MCF 10A (cell line): ENCODE measurements at regions not wholly inside any gene's neighbourhood (a gene's known extent, or its start where the extent isn't known, plus 50 kb on each side); places are given as distances from the start of the nearest gene placed in this dataset.

Experiments
- BruUV-seq: library from RNA; stranded (reverse); fragments of 400-500 nt; replicated peaks from 2 replicates; lab custom pipeline; 2021; lab: Mats Ljungman, UMichigan
- CTCF ChIA-PET: fragments of 300-600 bp; sonication (Branson Sonifier 250); formaldehyde crosslinking; extraction: SDS; loops from one replicate; lab custom pipeline; 2021; ENCODE audit warnings: antibody characterized with exemption, inconsistent platforms; lab: Yijun Ruan, JAX
- POLR2A ChIA-PET: fragments of 300-600, 350-650 bp; sonication (Branson Sonifier 250); formaldehyde crosslinking; extraction: SDS; loops from one replicate; lab custom pipeline; 2020; ENCODE audit warnings: antibody characterized with exemption, inconsistent platforms; lab: Yijun Ruan, JAX
- DNase-seq: peaks from one replicate; pipeline ENCODE4 v3.0.0-alpha.2; 2018; ENCODE audit not compliant: unreplicated experiment
- H3K27ac Mint-ChIP-seq: one replicate; pipeline ENCODE4 v1.8.0; 2022; ENCODE audit warnings: mild to moderate bottlenecking, low read depth, mixed read lengths; ENCODE audit not compliant: unreplicated experiment
- H3K27me3 Mint-ChIP-seq: one replicate; pipeline ENCODE4 v1.8.0; 2022; ENCODE audit warnings: mixed read lengths; ENCODE audit not compliant: insufficient read depth, unreplicated experiment
- H3K36me3 Mint-ChIP-seq: one replicate; pipeline ENCODE4 v1.8.0; 2022; ENCODE audit warnings: mild to moderate bottlenecking, moderate library complexity, mixed read lengths; ENCODE audit not compliant: insufficient read depth, unreplicated experiment
- H3K4me1 Mint-ChIP-seq: one replicate; pipeline ENCODE4 v1.8.0; 2022; ENCODE audit warnings: mixed read lengths; ENCODE audit not compliant: insufficient read depth, unreplicated experiment
- H3K4me3 Mint-ChIP-seq: one replicate; pipeline ENCODE4 v1.8.0; 2022; ENCODE audit warnings: mild to moderate bottlenecking, moderate library complexity, mixed read lengths; ENCODE audit not compliant: unreplicated experiment
- H3K9me3 Mint-ChIP-seq: one replicate; pipeline ENCODE4 v1.8.0; 2022; ENCODE audit warnings: mixed read lengths; ENCODE audit not compliant: unreplicated experiment
- CTCF ChIP-seq: fragments of 200-600 bp; IDR thresholded peaks from one replicate; pipeline ENCODE4 v1.8.0; 2022; ENCODE audit warnings: antibody characterized with exemption, mild to moderate bottlenecking; ENCODE audit not compliant: unreplicated experiment
- intact Hi-C: fragments of 100-400 bp; cut with micrococcal nuclease; formaldehyde crosslinking; loops from 2 replicates; pipeline ENCODE4 v1.14.1; 2022

GRCh38 chr10:24793648-24794379, 70.1 kb upstream of the ARHGAP21 start:
- ChIA-PET POLR2A (interaction anchor here (0.5 to 0.6 kb wide), 2 partner anchors 49 to 128 kb away, joined by 3 read pairs; no protein-coding TSS in a partner anchor), CTCF (interaction anchor here (0.7 to 1.1 kb wide), 3 partner anchors 9 to 193 kb away, joined by 3 to 4 read pairs (median 3); no protein-coding TSS in a partner anchor)
- no peak for DNase-seq

GRCh38 chr10:24792638-24793037, 69.0 kb upstream of the ARHGAP21 start:
- CTCF ChIA-PET = interaction anchor here (0.6 kb wide), 2 partner anchors 104 to 193 kb away, joined by 3 read pairs; no protein-coding TSS in a partner anchor

More at GRCh38 chr10:24793648-24794379, 70.1 kb upstream of the ARHGAP21 start:
- H3K27ac Mint-ChIP-seq = no peak overlapping the region
- no peak for TF ChIP-seq CTCF
- intact Hi-C loops = no loop called here
- BruUV-seq = no TSS peak
- no peaks in the 10 kb centered on the region for H3K36me3 Mint-ChIP-seq
- no peaks in the 10 kb centered on the region for H3K9me3 Mint-ChIP-seq
- H3K4me1 Mint-ChIP-seq = peaks cover 11% of the 10 kb centered on the region
- no peaks in the 10 kb centered on the region for H3K27me3 Mint-ChIP-seq
- no peak overlapping the region for H3K4me3 Mint-ChIP-seq

GRCh38 chr10:24791084-24791726, 67.5 kb upstream of the ARHGAP21 start:
- ChIA-PET CTCF (interaction anchor here (0.7 to 0.9 kb wide), 2 partner anchors 9 to 14 kb away, joined by 4 to 5 read pairs; no protein-coding TSS in a partner anchor), POLR2A (no interaction called here)
- Mint-ChIP-seq H3K36me3 (no peaks in the 10 kb centered on the region), H3K27ac (no peak overlapping the region), H3K9me3 (no peaks in the 10 kb centered on the region), H3K4me1 (peaks cover 11% of the 10 kb centered on the region), H3K27me3 (no peaks in the 10 kb centered on the region), H3K4me3 (no peak overlapping the region)
- no peak for DNase-seq
- BruUV-seq = no TSS peak
- intact Hi-C loops = no loop called here
- no peak for TF ChIP-seq CTCF

More at GRCh38 chr10:24792638-24793037, 69.0 kb upstream of the ARHGAP21 start:
- no peaks in the 10 kb centered on the region for H3K27me3 Mint-ChIP-seq
- POLR2A ChIA-PET = no interaction called here
- H3K27ac Mint-ChIP-seq = no peak overlapping the region
- TF ChIP-seq CTCF = no peak
- H3K36me3 Mint-ChIP-seq = no peaks in the 10 kb centered on the region
- no TSS peak for BruUV-seq
- intact Hi-C loops = no loop called here
- no peaks in the 10 kb centered on the region for H3K9me3 Mint-ChIP-seq
- DNase-seq = no peak
- H3K4me1 Mint-ChIP-seq = peaks cover 11% of the 10 kb centered on the region
- H3K4me3 Mint-ChIP-seq = no peak overlapping the region

- Mint-ChIP-seq H3K27me3 (no peaks in the 10 kb centered on the region), H3K4me3 (no peak overlapping the region), H3K4me1 (peaks cover 11% of the 10 kb centered on the region), H3K27ac (no peak overlapping the region), H3K36me3 (no peaks in the 10 kb centered on the region), H3K9me3 (no peaks in the 10 kb centered on the region)
- no peak for TF ChIP-seq CTCF
- ChIA-PET POLR2A (interaction anchor here (1.1 to 1.2 kb wide), 2 partner anchors 13 to 30 kb away, joined by 3 read pairs; no protein-coding TSS in a partner anchor), CTCF (interaction anchor here (0.7 to 0.9 kb wide), 2 partner anchors 10 to 13 kb away, joined by 4 to 5 read pairs; no protein-coding TSS in a partner anchor)
- intact Hi-C loops = no loop called here
- BruUV-seq = no TSS peak
- DNase-seq = no peak
Measured at GRCh38 chr10:24790599-24790998, 66.9 kb upstream of the ARHGAP21 start.
